Effector memory CD8-positive, alpha-beta T cell (primary cell): ENCODE measurements at regions not wholly inside any gene's neighbourhood (a gene's known extent, or its start where the extent isn't known, plus 50 kb on each side); places are given as distances from the start of the nearest gene placed in this dataset.

Source experiments
- ATAC-seq: fragments of 150-1000 bp; cut with Tn5 transposase; replicated peaks from 2 replicates; pipeline ENCODE4 v1.10.0; 2021; ENCODE audit warnings: mild to moderate bottlenecking, moderate library complexity
- DNase-seq, 3 experiments: peaks; one replicate each; pipeline ENCODE4 v3.0.0; 2021
- H3K27ac Mint-ChIP-seq, 2 donors: one replicate each; pipeline ENCODE4 v1.8.0; 2022; ENCODE audit warnings: mild to moderate bottlenecking in 2 of 2, mixed read lengths in 2 of 2, moderate library complexity in 2 of 2
- H3K27me3 Mint-ChIP-seq, 2 donors: one replicate each; pipeline ENCODE4 v1.8.0; 2022; ENCODE audit warnings: mixed read lengths in 2 of 2
- H3K36me3 Mint-ChIP-seq: one replicate; pipeline ENCODE4 v1.8.0; 2022; ENCODE audit warnings: mild to moderate bottlenecking, moderate library complexity, mixed read lengths; ENCODE audit not compliant: insufficient read depth
- H3K4me1 Mint-ChIP-seq, 2 donors: one replicate each; pipeline ENCODE4 v1.8.0; 2022; ENCODE audit warnings: low read depth in 2 of 2, mixed read lengths in 2 of 2
- H3K4me3 Mint-ChIP-seq, 2 donors: one replicate each; pipeline ENCODE4 v1.8.0; 2022; ENCODE audit warnings: mild to moderate bottlenecking in 2 of 2, mixed read lengths in 2 of 2, moderate library complexity in 2 of 2
- H3K9me3 Mint-ChIP-seq, 2 donors: one replicate each; pipeline ENCODE4 v1.8.0; 2022; ENCODE audit warnings: mixed read lengths in 2 of 2

DNA sequence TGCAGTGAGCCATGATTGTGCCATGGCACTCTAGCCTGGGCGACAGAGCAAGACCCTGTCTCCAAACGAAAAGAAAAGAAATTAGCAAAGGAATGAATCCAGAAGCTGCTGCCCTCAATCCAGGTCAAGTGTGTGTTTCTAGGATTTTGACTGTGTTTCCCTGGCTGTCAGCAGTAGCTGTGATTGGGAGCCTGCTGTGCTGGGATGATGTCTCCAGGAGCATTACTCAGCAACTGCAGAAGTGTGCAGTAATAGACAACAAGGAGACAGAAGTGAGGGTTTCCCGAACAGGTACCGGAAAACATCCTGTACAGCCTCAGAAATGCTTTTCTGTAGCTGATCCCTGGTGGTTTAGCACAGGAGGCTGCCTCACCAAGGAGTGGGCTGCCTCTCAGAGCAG lies 492.5 kb downstream of the FUT8 start:
- DNase-seq (no peak), ATAC-seq (no peak)
- no peaks in the 10 kb centered on the region for H3K36me3 Mint-ChIP-seq
- H3K4me3 Mint-ChIP-seq, result no peak overlapping the region
- peaks cover 3 to 6% of the 10 kb centered on the region in 2 donors for H3K9me3 Mint-ChIP-seq
- H3K27ac Mint-ChIP-seq, result no peak overlapping the region
- peaks cover 10 to 11% of the 10 kb centered on the region in 2 donors for H3K4me1 Mint-ChIP-seq
- no peaks in the 10 kb centered on the region for H3K27me3 Mint-ChIP-seq

DNA sequence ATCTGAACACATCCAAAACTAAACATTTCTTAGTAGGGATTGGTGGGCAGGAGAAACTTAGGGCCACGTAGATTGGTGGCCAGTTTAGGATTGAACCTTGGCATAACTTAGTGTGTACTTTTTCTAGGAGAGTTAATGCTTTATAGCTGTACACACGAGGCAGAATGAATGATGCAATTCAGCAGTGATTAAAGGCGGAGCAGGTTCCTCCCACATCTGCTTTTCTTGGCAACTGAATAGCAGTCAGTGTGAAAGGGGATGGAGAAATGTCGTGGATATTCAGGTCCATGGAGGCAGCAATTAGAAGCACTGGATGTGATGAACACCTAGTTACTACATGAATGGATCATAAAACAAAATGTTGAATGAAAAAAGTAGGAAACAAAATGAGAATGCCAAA lies 493.8 kb downstream of the FUT8 start:
- H3K4me3 Mint-ChIP-seq, result no peak overlapping the region
- H3K9me3 Mint-ChIP-seq, result peaks cover 0 to 1% of the 10 kb centered on the region in 2 donors
- no peaks in the 10 kb centered on the region for H3K27me3 Mint-ChIP-seq
- H3K27ac Mint-ChIP-seq, result no peak overlapping the region
- DNase-seq (no peak), ATAC-seq (no peak)
- no peaks in the 10 kb centered on the region for H3K36me3 Mint-ChIP-seq
- peaks cover 12 to 16% of the 10 kb centered on the region in 2 donors for H3K4me1 Mint-ChIP-seq

DNA sequence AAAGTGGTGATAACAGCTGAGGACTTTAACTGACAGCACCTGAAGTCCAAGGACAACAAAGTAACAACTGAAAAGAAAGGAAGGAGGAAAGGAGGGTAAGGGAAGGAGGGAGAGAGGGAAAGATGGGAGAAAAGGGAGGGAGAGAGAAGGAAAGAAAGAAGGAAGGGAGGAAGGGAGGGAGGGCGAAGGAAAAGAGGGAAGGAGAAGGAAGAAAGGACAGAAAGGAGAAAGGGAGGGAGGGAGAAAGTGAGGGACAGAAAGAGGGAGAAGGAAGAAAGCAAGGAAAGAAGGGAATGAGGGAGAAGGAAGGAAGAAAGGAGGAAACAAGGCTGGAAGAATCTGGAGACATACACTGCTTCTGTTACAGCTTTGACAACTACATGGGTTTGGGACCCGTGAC lies 494.4 kb downstream of the FUT8 start:
- Mint-ChIP-seq H3K36me3 (no peaks in the 10 kb centered on the region), H3K27me3 (no peaks in the 10 kb centered on the region), H3K27ac (no peak overlapping the region), H3K9me3 (no peaks in the 10 kb centered on the region), H3K4me1 (peaks cover 17 to 18% of the 10 kb centered on the region in 2 donors), H3K4me3 (no peak overlapping the region)
- DNase-seq, result no peak
- ATAC-seq, result no peak

DNA sequence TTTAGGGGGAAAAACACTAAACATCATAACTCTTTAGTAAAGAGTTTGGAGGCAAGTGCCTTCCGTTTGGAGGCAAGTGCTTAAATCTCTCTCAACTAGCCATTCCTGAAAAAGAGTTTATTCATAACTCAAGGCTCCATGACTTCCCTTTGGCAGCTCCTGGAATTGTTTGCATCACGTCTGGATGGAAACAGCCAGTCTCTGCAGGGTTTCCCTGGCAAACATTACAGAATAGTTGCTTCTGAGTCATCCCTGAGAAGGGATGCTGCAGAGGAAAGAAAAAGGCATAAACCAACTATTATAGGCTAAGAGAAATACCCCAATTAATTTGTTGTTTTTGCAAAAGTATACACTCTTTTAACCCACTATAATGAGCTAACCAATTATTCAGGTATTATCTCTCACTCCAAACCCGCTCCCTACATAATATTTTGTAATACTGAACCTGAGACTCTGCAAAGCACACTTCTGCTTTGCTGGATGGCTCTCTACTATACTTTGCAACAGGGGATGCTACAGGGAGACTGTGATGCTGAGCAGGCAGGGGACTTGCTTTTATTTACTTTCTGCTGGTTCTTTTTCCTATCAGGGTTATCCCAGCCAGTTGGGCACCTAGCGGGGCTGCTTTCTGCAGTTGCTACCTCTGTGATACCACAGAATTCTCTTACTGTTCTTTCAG lies 497.7 kb downstream of the FUT8 start:
- Mint-ChIP-seq H3K36me3 (no peaks in the 10 kb centered on the region), H3K4me3 (no peak overlapping the region), H3K27me3 (no peaks in the 10 kb centered on the region), H3K4me1 (peaks cover 24 to 38% of the 10 kb centered on the region in 2 donors), H3K9me3 (no peaks in the 10 kb centered on the region), H3K27ac (no peak overlapping the region)
- ATAC-seq, result no peak
- no peak for DNase-seq

DNA sequence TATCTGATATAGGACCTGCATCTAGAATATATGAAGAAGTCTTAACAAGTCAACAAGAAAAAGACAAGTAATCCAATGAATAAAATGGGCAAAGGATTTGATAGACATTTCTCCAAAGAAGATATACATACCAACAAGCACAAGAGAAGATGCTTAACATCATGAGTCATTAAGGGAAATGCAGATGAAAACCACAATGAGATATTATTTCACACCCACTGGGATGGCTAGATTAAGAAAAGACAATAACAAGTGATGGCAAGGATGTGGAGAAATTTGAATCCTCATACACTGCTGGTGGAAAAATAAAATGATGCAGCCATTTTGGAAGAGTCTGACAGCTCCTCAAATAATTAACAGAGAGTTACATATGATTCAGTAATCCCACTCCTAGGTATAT lies 502.6 kb downstream of the FUT8 start:
- H3K36me3 Mint-ChIP-seq, result no peaks in the 10 kb centered on the region
- no peaks in the 10 kb centered on the region for H3K9me3 Mint-ChIP-seq
- H3K4me3 Mint-ChIP-seq, result peak overlapping the region; percentile 5 to 23
- no peaks in the 10 kb centered on the region for H3K27me3 Mint-ChIP-seq
- H3K4me1 Mint-ChIP-seq, result peaks cover 25 to 55% of the 10 kb centered on the region in 2 donors
- peak overlapping the region in 1 of 2 donors; percentile 1 for H3K27ac Mint-ChIP-seq
- DNase-seq, result no peak
- ATAC-seq, result peak; percentile 60

DNA sequence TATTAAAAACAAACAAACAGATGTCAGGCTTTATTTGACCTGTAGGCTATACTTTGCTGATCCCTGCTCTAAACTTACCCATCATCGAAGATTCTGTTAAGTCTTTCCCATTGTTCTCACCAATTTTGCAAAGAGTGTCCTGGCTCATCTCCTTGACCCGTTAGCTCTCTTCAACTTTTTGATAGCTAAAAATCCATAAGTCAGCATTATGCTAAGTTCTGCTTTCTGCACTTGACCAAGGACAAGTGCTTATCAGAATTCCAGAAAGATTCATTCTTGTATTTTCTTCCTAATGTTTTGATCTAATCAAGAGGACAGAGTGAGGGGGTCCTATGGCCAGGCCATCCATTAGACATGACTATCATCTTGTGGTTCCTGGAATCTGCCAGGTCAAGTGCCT lies 503.5 kb downstream of the FUT8 start:
- Mint-ChIP-seq H3K27me3 (no peaks in the 10 kb centered on the region), H3K4me3 (no peak overlapping the region), H3K36me3 (no peaks in the 10 kb centered on the region), H3K27ac (no peak overlapping the region), H3K9me3 (no peaks in the 10 kb centered on the region), H3K4me1 (peaks cover 22 to 52% of the 10 kb centered on the region in 2 donors)
- ATAC-seq, result no peak
- no peak for DNase-seq

DNA sequence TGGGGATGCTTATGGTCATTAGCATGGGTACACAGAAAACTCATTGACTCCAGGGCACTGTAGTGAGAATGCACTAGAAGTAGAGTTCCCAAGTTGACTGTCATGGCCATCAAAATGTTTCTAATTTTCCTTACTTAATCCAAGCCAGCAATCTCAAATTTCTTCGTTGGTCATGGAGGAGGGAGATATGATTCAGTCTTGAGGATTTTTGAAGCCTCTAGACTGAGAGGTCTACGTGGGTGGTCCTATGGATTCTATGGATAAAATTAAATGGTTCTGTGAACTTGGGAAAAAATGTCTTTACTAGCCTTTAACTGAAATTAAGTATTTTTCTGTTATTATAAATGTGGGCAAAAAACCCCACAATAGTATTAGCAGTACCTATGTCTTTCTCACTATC lies 508.5 kb downstream of the FUT8 start:
- ATAC-seq, result no peak
- H3K4me1 Mint-ChIP-seq, result peaks cover 19 to 36% of the 10 kb centered on the region in 2 donors
- DNase-seq, result no peak
- no peak overlapping the region for H3K4me3 Mint-ChIP-seq
- H3K27ac Mint-ChIP-seq, result no peak overlapping the region
- no peaks in the 10 kb centered on the region for H3K9me3 Mint-ChIP-seq
- H3K36me3 Mint-ChIP-seq, result no peaks in the 10 kb centered on the region
- no peaks in the 10 kb centered on the region for H3K27me3 Mint-ChIP-seq

DNA sequence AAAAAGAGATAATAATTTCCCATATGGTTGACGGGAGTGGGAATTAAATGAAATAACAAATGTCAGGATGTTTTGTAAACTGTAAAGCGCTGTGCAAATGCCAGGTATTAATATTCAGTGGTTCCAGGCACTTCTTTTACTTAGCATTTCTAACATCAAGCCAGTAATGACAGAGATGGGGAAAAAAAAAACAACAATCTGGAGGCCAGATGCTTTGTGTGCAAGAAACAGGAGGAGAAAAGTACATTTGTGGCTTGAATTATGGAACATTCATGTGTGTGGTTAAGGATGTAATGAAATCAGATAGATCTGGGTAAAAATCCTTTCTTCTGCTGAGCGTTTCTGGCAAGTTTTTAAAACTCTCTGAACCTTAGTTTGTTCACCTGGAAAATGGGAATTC lies 509.6 kb downstream of the FUT8 start:
- no peak for DNase-seq
- Mint-ChIP-seq H3K4me3 (no peak overlapping the region), H3K27ac (peak overlapping the region in 1 of 2 donors; percentile 25), H3K36me3 (no peaks in the 10 kb centered on the region), H3K27me3 (no peaks in the 10 kb centered on the region), H3K4me1 (peaks cover 24 to 37% of the 10 kb centered on the region in 2 donors), H3K9me3 (no peaks in the 10 kb centered on the region)
- ATAC-seq, result no peak

DNA sequence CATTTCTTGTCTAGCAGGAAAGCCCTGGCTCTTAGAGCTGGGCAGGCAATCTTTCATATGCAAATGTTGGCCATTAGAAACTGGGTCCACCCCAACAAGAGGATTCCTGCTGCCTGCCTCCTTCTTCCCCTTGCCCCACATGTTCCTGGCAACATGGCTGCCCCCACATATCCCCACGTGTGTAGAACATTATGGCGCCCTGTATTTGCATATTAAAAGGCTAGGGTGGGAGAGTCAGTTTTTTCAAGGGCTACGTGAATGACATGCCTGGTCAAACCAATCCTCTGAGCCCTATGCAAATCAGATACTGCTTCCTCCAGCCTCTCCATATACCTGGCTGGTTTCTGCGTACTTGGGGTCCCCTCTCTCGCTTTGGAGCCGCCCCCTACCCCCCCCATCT lies 514.0 kb downstream of the FUT8 start:
- H3K36me3 Mint-ChIP-seq, result peaks cover 3% of the 10 kb centered on the region
- peak overlapping the region; percentile 89 to 91 for H3K27ac Mint-ChIP-seq
- no peaks in the 10 kb centered on the region for H3K27me3 Mint-ChIP-seq
- H3K4me1 Mint-ChIP-seq, result peaks cover 52 to 64% of the 10 kb centered on the region in 2 donors
- ATAC-seq (no peak), DNase-seq (no peak)
- H3K4me3 Mint-ChIP-seq, result peak overlapping the region; percentile 72 to 85
- H3K9me3 Mint-ChIP-seq, result no peaks in the 10 kb centered on the region

DNA sequence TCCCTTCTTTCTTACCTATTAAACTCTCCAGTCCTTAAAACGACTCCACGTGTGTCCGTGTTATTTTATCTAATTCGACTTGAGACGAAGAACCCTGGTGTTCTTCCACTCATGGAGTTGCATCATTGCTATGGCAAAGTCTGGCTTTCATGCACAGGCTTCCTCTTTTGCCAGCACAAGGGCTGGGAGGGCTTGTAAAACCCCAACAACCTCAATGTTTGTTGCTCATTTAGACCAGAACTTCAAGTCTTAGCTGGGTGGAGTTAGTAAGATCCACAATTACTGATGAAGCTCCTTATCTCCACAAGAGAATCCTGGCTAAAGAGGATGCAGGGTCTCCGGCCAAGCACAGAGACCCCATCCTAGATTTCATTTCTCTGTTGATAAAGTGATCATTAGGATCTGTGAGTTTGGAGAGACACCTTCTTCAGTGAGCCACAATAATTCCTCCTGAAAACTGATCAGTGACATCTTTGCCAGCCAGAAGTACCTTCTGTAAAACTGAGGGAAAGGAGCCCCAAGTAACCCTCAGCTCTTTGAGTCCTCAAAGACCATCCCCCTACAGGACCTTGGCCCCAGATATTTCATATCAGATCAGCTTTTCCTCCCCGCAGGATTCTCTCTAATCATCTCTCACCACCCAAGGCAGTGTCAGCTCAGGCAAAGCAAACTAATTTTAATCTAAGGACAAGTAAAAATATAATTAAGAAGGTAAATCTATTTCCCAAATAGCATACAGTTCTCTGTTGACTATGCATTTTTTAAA lies 514.6 kb downstream of the FUT8 start:
- H3K27me3 Mint-ChIP-seq, result no peaks in the 10 kb centered on the region
- ATAC-seq (no peak), DNase-seq (no peak)
- peaks cover 52 to 64% of the 10 kb centered on the region in 2 donors for H3K4me1 Mint-ChIP-seq
- H3K4me3 Mint-ChIP-seq, result peak overlapping the region; percentile 72 to 85
- no peaks in the 10 kb centered on the region for H3K9me3 Mint-ChIP-seq
- peaks cover 3% of the 10 kb centered on the region for H3K36me3 Mint-ChIP-seq
- peak overlapping the region; percentile 89 to 91 for H3K27ac Mint-ChIP-seq

DNA sequence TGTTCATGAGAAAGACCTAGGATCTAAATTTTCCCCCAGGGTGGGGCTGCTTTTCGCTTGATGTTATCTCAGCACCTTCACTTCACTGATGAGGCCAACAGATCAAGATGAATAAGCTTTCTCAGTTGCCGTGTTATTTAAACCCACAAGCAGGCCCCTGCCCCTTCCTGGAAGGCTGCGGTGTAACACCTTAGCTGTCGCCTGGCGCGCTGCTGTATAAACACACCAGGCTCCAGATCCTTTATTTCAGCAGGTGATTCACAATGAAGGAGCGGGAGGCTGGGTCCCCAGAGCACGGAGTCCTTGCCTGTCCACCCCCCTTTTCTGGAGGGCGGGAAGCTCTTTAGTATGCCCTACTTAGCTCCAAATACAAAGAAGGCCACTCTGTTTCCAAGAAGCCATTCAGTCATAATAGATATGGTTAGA lies 515.4 kb downstream of the FUT8 start:
- Mint-ChIP-seq H3K4me3 (peak overlapping the region; percentile 72 to 85), H3K27me3 (no peaks in the 10 kb centered on the region), H3K27ac (peak overlapping the region; percentile 89 to 91), H3K36me3 (peaks cover 3% of the 10 kb centered on the region), H3K4me1 (peaks cover 52 to 64% of the 10 kb centered on the region in 2 donors), H3K9me3 (no peaks in the 10 kb centered on the region)
- DNase-seq (peak; percentile 56 to 62 (median 60)), ATAC-seq (peak; percentile 99)

DNA sequence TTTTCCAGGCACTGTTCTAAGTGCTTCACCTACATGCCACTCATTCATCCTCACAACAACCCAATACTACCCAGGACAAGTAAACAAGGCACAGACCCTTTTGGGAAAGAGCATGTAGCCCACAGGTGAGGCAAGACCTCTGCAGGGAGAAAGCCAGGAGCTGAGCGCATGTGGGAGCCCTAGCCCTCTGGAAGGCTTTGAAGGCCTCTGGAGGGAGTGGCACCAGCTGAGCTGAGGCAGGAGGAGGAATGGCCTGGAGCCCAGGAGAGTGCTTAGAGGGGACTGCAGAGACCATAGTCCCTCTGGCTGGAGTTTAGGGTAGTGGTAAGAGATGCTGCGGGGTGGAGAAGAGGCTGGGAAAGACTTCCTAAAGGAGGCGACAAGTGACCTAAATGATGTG lies 516.5 kb downstream of the FUT8 start:
- no peak for DNase-seq
- Mint-ChIP-seq H3K4me3 (peak overlapping the region; percentile 72 to 85), H3K27me3 (no peaks in the 10 kb centered on the region), H3K36me3 (peaks cover 3% of the 10 kb centered on the region), H3K9me3 (no peaks in the 10 kb centered on the region), H3K4me1 (peaks cover 49 to 58% of the 10 kb centered on the region in 2 donors), H3K27ac (peak overlapping the region; percentile 89 to 91)
- no peak for ATAC-seq

DNA sequence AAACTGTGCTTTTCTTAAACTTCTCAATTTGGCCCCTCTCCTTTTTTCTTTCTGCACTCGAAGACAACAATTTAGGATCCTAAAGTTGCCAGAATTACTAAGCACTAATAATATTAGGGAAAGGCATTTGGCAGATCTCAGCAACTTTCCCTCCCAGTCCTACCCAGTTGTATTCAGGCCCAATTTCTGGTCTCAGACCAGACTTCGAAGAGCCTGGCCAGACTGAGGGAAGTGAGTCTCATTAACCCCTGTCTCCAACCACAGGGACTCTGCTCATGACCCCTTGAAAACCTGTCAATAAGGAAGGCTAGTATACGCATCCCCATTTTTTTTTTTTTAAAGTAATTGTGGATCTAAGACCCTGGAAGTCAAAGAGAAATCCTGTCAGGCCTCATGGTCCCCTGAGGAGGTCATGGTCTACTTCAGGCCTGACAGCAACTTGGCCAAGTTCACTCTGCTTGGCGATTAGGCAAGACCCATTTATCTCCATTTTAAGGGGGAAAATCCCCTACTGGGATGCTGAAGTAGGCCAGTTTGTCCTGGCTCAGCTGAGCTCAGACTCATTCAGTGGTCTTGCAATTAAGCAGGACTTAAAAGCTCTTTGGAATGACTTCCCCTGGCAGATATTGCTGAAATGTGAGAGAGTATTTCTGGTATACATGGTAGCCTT lies 521.0 kb downstream of the FUT8 start:
- ATAC-seq, result no peak
- H3K27me3 Mint-ChIP-seq, result no peaks in the 10 kb centered on the region
- peaks cover 3% of the 10 kb centered on the region for H3K36me3 Mint-ChIP-seq

More for the DNA sequence above, 521.0 kb downstream of the FUT8 start:
- Mint-ChIP-seq H3K4me1 (peaks cover 44 to 47% of the 10 kb centered on the region in 2 donors), H3K9me3 (peaks cover 0 to 6% of the 10 kb centered on the region in 2 donors), H3K4me3 (no peak overlapping the region), H3K27ac (no peak overlapping the region)
- no peak for DNase-seq
